ENCODE measurements at regions not wholly inside any gene's neighbourhood (a gene's known extent, or its start where the extent isn't known, plus 50 kb on each side); places are given as distances from the start of the nearest gene placed in this dataset.

- H3K9me2 ChIP-seq (ENCODE audit: insufficient read depth, low read length): no peaks in the 10 kb centered on the region
- H3K4me2 ChIP-seq (ENCODE audit: low read length): no peak overlapping the region
- H3K79me2 ChIP-seq (replicated peaks; ENCODE audit: insufficient read depth, low read length): no peaks in the 10 kb centered on the region
- no peaks in the 10 kb centered on the region for H3K27me3 ChIP-seq (ENCODE audit: insufficient read depth, low read depth, low read length)
- TF ChIP-seq EP300 (conservative IDR thresholded peaks at IDR 0.05; ENCODE audit: poor library complexity, severe bottlenecking): peak; percentile 65
- TF ChIP-seq SMC3 (conservative IDR thresholded peaks at IDR 0.05; ENCODE audit: poor library complexity): no peak
- no peak for TF ChIP-seq MXI1 (conservative IDR thresholded peaks at IDR 0.05; ENCODE audit: poor library complexity, severe bottlenecking)
- peak; percentile 77 for TF ChIP-seq POLR2AphosphoS5 (IDR thresholded peaks at IDR 0.05)
- TF ChIP-seq EZH2 (IDR thresholded peaks at IDR 0.05; ENCODE audit: borderline replicate concordance, insufficient read depth, low read length, poor library complexity, severe bottlenecking): no peak
- no peak for TF ChIP-seq CTCF (IDR thresholded peaks at IDR 0.05; ENCODE audit: poor library complexity, severe bottlenecking)
- TF ChIP-seq REST (IDR thresholded peaks at IDR 0.05; ENCODE audit: borderline replicate concordance): peak; percentile 96
- no peak for TF ChIP-seq TAF1 (IDR thresholded peaks at IDR 0.05; ENCODE audit: low read depth)
- TF ChIP-seq RAD21 (conservative IDR thresholded peaks at IDR 0.05): peak; percentile 14
- H3K27ac ChIP-seq (ENCODE audit: low read length): peak overlapping the region; percentile 32
- H3K36me3 ChIP-seq (ENCODE audit: insufficient read depth, low read length): no peaks in the 10 kb centered on the region
- no peaks in the 10 kb centered on the region for H4K20me1 ChIP-seq (ENCODE audit: insufficient read depth)
- no peaks in the 10 kb centered on the region for H3K9me3 ChIP-seq (ENCODE audit: low read length)
- no peaks in the 10 kb centered on the region for H3F3A ChIP-seq (ENCODE audit: insufficient read depth, low read length, poor library complexity, severe bottlenecking)
- H3K4me3 ChIP-seq (ENCODE audit: low read length): no peak overlapping the region
- no peak overlapping the region for H3K9ac ChIP-seq (ENCODE audit: low read length)
- no peak overlapping the region for H2AFZ ChIP-seq (ENCODE audit: low read depth, low read length)
These were observed 486.3 kb downstream of the POM121L12 start for GRCh38 chr7:53521638-53522184.

GRCh38 chr7:53539558-53539957 is 504.1 kb downstream of the POM121L12 start:
- Histone ChIP-seq H3K27ac (ENCODE audit: low read length) (no peak overlapping the region), H3K36me3 (ENCODE audit: insufficient read depth, low read length) (no peaks in the 10 kb centered on the region), H3K4me3 (ENCODE audit: low read length) (no peak overlapping the region), H3K79me2 (replicated peaks; ENCODE audit: insufficient read depth, low read length) (no peaks in the 10 kb centered on the region), H3K9me2 (ENCODE audit: insufficient read depth, low read length) (no peaks in the 10 kb centered on the region), H3K9me3 (ENCODE audit: low read length) (no peaks in the 10 kb centered on the region), H3K27me3 (ENCODE audit: insufficient read depth, low read depth, low read length) (no peaks in the 10 kb centered on the region), H2AFZ (ENCODE audit: low read depth, low read length) (no peak overlapping the region), H4K20me1 (ENCODE audit: insufficient read depth) (no peaks in the 10 kb centered on the region), H3F3A (ENCODE audit: insufficient read depth, low read length, poor library complexity, severe bottlenecking) (no peaks in the 10 kb centered on the region), H3K9ac (ENCODE audit: low read length) (no peak overlapping the region), H3K4me2 (ENCODE audit: low read length) (no peak overlapping the region)
- TF ChIP-seq TAF1 (IDR thresholded peaks at IDR 0.05; ENCODE audit: low read depth) (no peak), EP300 (conservative IDR thresholded peaks at IDR 0.05; ENCODE audit: poor library complexity, severe bottlenecking) (no peak), CTCF (IDR thresholded peaks at IDR 0.05; ENCODE audit: poor library complexity, severe bottlenecking) (no peak), RAD21 (conservative IDR thresholded peaks at IDR 0.05) (no peak), REST (IDR thresholded peaks at IDR 0.05; ENCODE audit: borderline replicate concordance) (no peak), SMC3 (conservative IDR thresholded peaks at IDR 0.05; ENCODE audit: poor library complexity) (no peak), MXI1 (conservative IDR thresholded peaks at IDR 0.05; ENCODE audit: poor library complexity, severe bottlenecking) (no peak), EZH2 (IDR thresholded peaks at IDR 0.05; ENCODE audit: borderline replicate concordance, insufficient read depth, low read length, poor library complexity, severe bottlenecking) (no peak), POLR2AphosphoS5 (IDR thresholded peaks at IDR 0.05) (no peak)

Measured in neural cell (in vitro differentiated cells).